Upper lobe of right lung (tissue), 1 donor: ENCODE measurements at regions not wholly inside any gene's neighbourhood (a gene's known extent, or its start where the extent isn't known, plus 50 kb on each side); places are given as distances from the start of the nearest gene placed in this dataset.
A peak's percentile ranks its signal among the peaks of the same experiment; 100 is the strongest.

Experiments used
- ATAC-seq: fragments of 200-7000 bp; cut with Tn5 transposase; one replicate; pipeline ENCODE4 v1.9.1; 2020; ENCODE audit warnings: mild to moderate bottlenecking, moderate library complexity
- DNase-seq: peaks from one replicate; pipeline ENCODE4 v3.0.0-alpha.2; 2020
- H3K27ac ChIP-seq: fragments of 200-600 bp; one replicate; pipeline ENCODE4 v1.8.0; 2022
- H3K27me3 ChIP-seq: fragments of 200-600 bp; one replicate; pipeline ENCODE4 v1.8.0; 2022; ENCODE audit warnings: mild to moderate bottlenecking
- H3K36me3 ChIP-seq: fragments of 200-600 bp; one replicate; pipeline ENCODE4 v1.8.0; 2022
- H3K4me1 ChIP-seq: fragments of 200-600 bp; one replicate; pipeline ENCODE4 v1.8.0; 2022
- H3K4me3 ChIP-seq: fragments of 200-600 bp; one replicate; pipeline ENCODE4 v1.8.0; 2022; ENCODE audit warnings: mild to moderate bottlenecking
- H3K9me3 ChIP-seq: fragments of 200-600 bp; one replicate; pipeline ENCODE4 v1.8.0; 2022
- intact Hi-C: fragments of 100-400 bp; cut with DNase I; formaldehyde crosslinking; loops from one replicate; pipeline ENCODE4 v1.11.0; 2022
- TF ChIP-seq, protein P1 (sequence below): fragments of 200-600 bp; IDR thresholded peaks from one replicate; pipeline ENCODE4 v1.8.0; 2022; ENCODE audit warnings: antibody characterized with exemption
- donor health status: DM: no; HTN: yes; CAD: no; lungs with severe emphysema.

- H3K9me3 ChIP-seq, result no peaks in the 10 kb centered on the region
- H3K36me3 ChIP-seq, result no peaks in the 10 kb centered on the region
- ATAC-seq (no peak), DNase-seq (no peak)
- intact Hi-C loops, result no loop called here
- no peaks in the 10 kb centered on the region for H3K27me3 ChIP-seq
- H3K4me1 ChIP-seq, result peaks cover 22% of the 10 kb centered on the region
- TF ChIP-seq, protein P1, sequence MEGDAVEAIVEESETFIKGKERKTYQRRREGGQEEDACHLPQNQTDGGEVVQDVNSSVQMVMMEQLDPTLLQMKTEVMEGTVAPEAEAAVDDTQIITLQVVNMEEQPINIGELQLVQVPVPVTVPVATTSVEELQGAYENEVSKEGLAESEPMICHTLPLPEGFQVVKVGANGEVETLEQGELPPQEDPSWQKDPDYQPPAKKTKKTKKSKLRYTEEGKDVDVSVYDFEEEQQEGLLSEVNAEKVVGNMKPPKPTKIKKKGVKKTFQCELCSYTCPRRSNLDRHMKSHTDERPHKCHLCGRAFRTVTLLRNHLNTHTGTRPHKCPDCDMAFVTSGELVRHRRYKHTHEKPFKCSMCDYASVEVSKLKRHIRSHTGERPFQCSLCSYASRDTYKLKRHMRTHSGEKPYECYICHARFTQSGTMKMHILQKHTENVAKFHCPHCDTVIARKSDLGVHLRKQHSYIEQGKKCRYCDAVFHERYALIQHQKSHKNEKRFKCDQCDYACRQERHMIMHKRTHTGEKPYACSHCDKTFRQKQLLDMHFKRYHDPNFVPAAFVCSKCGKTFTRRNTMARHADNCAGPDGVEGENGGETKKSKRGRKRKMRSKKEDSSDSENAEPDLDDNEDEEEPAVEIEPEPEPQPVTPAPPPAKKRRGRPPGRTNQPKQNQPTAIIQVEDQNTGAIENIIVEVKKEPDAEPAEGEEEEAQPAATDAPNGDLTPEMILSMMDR, result no peak
- no peak overlapping the region for H3K4me3 ChIP-seq
- no peak overlapping the region for H3K27ac ChIP-seq
These were observed 80.8 kb upstream of the PTPN1 start for GRCh38 chr20:50429412-50429811.

GRCh38 chr20:50431066-50431450 is 79.1 kb upstream of the PTPN1 start:
- no peaks in the 10 kb centered on the region for H3K9me3 ChIP-seq
- intact Hi-C loops, result no loop called here
- no peak overlapping the region for H3K4me3 ChIP-seq
- ATAC-seq, result no peak
- no peak for DNase-seq
- no peak overlapping the region for H3K27ac ChIP-seq
- no peaks in the 10 kb centered on the region for H3K36me3 ChIP-seq
- no peaks in the 10 kb centered on the region for H3K27me3 ChIP-seq
- peaks cover 21% of the 10 kb centered on the region for H3K4me1 ChIP-seq
- TF ChIP-seq, protein P1, result no peak

DNA sequence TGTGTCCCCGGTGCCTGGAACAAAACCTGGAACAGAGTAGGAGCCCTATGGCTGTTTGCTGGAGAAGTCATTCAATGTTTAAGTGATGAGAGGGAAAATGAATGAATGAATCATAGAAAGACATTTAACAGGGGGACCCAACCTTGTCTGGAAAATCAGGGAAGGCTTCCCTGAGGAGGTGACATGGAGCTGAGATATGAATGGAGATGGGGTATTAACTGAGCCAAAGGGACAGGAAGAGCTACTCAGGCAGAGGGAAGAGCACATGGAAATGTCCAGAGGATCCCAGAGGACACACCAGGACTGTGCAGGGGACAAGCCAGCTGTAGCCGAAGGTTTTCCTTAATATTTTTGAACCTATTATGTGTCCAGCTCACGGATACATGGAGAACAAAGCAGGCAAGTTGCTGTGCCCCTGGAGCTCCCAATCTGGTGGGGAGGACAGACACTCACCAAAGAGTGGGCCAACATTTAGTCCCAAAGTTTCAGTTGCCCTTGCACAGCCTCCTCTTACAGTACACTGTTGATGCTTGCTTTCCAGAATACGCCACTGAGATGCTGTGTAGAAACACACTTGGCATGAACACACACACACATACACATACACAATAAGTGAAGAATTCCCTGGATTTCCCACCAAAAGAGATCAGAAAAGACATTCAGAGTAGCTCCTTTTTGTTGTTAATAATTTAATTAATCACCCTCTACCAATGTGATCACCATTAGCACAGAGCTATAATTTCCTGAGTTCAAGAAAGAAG is 77.0 kb upstream of the PTPN1 start:
- TF ChIP-seq, protein P1, result no peak
- no peak for DNase-seq

GRCh38 chr20:50434321-50434652 is 75.9 kb upstream of the PTPN1 start:
- intact Hi-C loops, result no loop called here
- H3K4me3 ChIP-seq, result no peak overlapping the region
- no peaks in the 10 kb centered on the region for H3K27me3 ChIP-seq
- DNase-seq, result no peak
- H3K4me1 ChIP-seq, result no peaks in the 10 kb centered on the region
- no peaks in the 10 kb centered on the region for H3K36me3 ChIP-seq
- peak overlapping the region; percentile 33 for H3K27ac ChIP-seq
- TF ChIP-seq, protein P1, result no peak
- no peak for ATAC-seq
- no peaks in the 10 kb centered on the region for H3K9me3 ChIP-seq

More for the DNA sequence above, 77.0 kb upstream of the PTPN1 start:
- H3K4me3 ChIP-seq, result no peak overlapping the region
- H3K4me1 ChIP-seq, result peaks cover 4% of the 10 kb centered on the region
- no peaks in the 10 kb centered on the region for H3K27me3 ChIP-seq
- H3K36me3 ChIP-seq, result no peaks in the 10 kb centered on the region
- intact Hi-C loops, result no loop called here
- no peak for ATAC-seq
- H3K9me3 ChIP-seq, result no peaks in the 10 kb centered on the region
- no peak overlapping the region for H3K27ac ChIP-seq

DNA sequence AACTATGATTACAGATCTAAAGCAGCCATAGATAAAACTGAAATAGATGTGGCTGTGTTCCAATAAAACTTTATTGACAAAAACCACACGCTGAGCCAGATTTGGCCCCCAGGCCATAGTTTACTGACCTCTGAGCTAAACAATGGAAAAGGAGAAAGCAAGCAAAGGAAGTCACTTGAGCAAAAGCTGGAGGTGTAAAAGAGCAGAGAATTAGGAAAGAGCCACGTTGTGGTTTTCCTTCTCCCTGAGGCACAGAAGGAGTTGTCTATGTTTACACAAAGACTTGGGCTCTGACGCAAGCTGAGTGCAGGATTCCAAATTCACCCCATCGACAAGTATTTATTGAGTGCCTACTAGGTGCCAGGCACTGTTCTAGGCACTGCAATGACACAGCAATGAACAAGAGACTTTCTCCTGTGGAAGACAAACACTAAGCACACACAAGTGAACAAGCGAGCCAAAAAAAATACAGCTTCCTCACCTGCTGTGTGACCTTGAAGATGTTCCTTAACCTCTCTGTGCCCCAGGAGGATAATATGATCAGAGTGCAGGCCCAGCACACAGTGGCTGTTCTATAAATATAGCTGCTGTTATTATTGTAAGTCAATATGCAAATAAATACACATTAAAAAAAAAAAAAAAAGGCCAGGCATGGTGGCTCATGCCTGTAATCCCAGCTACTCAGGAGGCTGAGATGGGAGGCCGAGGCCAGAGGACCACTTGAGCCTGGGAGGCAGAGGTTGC is 75.4 kb upstream of the PTPN1 start:
- Histone ChIP-seq H3K4me1 (no peaks in the 10 kb centered on the region), H3K27ac (peak overlapping the region; percentile 33), H3K4me3 (no peak overlapping the region), H3K36me3 (no peaks in the 10 kb centered on the region), H3K9me3 (no peaks in the 10 kb centered on the region), H3K27me3 (no peaks in the 10 kb centered on the region)
- DNase-seq (no peak), ATAC-seq (peak; percentile 66)
- TF ChIP-seq, protein P1, result no peak
- intact Hi-C loops, result no loop called here
